Fibroblast of skin of abdomen (primary cell): ENCODE measurements at regions not wholly inside any gene's neighbourhood (a gene's known extent, or its start where the extent isn't known, plus 50 kb on each side); places are given as distances from the start of the nearest gene placed in this dataset.
"Not testable (repeated sequence)": the region's sequence is repeated elsewhere in the genome, so short reads cannot be mapped to it uniquely, and the experiment has no call there.

Experiments
- DNase-seq: peaks from one replicate; pipeline ENCODE4 v3.0.0-alpha.2; 2013

GRCh38 chr7:81887098-81888090 is 117.5 kb upstream of the HGF start:
- DNase-seq = no peak

GRCh38 chr7:81886211-81886764 is 116.4 kb upstream of the HGF start:
- DNase-seq = no peak

GRCh38 chr7:81884817-81885216 is 115.0 kb upstream of the HGF start:
- DNase-seq = no peak

- DNase-seq = no peak
Observed at GRCh38 chr7:81883801-81884393, 114.0 kb upstream of the HGF start.

- DNase-seq = peak; percentile 8
Observed at GRCh38 chr7:81882086-81882485, 112.2 kb upstream of the HGF start.

GRCh38 chr7:81877890-81878289 is 108.0 kb upstream of the HGF start:
- no peak for DNase-seq

- peak; percentile 35 for DNase-seq
Observed at GRCh38 chr7:81873559-81873958, 103.7 kb upstream of the HGF start.

- DNase-seq = peak; percentile 39
Observed at GRCh38 chr7:81871606-81872265, 101.9 kb upstream of the HGF start.

- no peak for DNase-seq
Observed at GRCh38 chr7:81870608-81871007, 100.8 kb upstream of the HGF start.

- DNase-seq = peak; percentile 6
Observed at GRCh38 chr7:81869670-81870069, 99.8 kb upstream of the HGF start.

- DNase-seq = no peak
Observed at GRCh38 chr7:81865754-81866153, 95.9 kb upstream of the HGF start.

GRCh38 chr7:81859433-81859832 is 89.6 kb upstream of the HGF start:
- no peak for DNase-seq

GRCh38 chr7:81858820-81859219 is 89.0 kb upstream of the HGF start:
- peak; percentile 8 for DNase-seq

- DNase-seq = no peak
Observed at GRCh38 chr7:81857385-81857784, 87.5 kb upstream of the HGF start.

- no peak for DNase-seq
Observed at GRCh38 chr7:81854518-81854917, 84.7 kb upstream of the HGF start.

- no peak for DNase-seq
Observed at GRCh38 chr7:81852701-81853100, 82.9 kb upstream of the HGF start.

- no peak for DNase-seq
Observed at GRCh38 chr7:81851413-81851812, 81.6 kb upstream of the HGF start.

GRCh38 chr7:81846398-81846797 is 76.6 kb upstream of the HGF start:
- peak; percentile 37 for DNase-seq

- peak; percentile 11 for DNase-seq
Observed at GRCh38 chr7:81845744-81846241, 75.9 kb upstream of the HGF start.

GRCh38 chr7:81843657-81844056 is 73.8 kb upstream of the HGF start:
- not testable (repeated sequence) for DNase-seq

GRCh38 chr7:81842361-81842760 is 72.5 kb upstream of the HGF start:
- DNase-seq = no peak

- no peak for DNase-seq
Observed at GRCh38 chr7:81839708-81840369, 70.0 kb upstream of the HGF start.
